GM12878 (cell line): ENCODE measurements at regions not wholly inside any gene's neighbourhood (a gene's known extent, or its start where the extent isn't known, plus 50 kb on each side); places are given as distances from the start of the nearest gene placed in this dataset.

Experiments used
- BHLHE40 ChIP-seq, 2 experiments: fragments of 450-650 bp in 1 of 2; IDR thresholded peaks; 2 replicates each; pipeline ENCODE4 v1.6.1; 2011 to 2017; ENCODE audit warnings: low read depth in 2 of 2, borderline replicate concordance in 1 of 2, improper control_type of control experiment in 1 of 2, low read length in 1 of 2, mild to moderate bottlenecking in 1 of 2
- CREB1 ChIP-seq: IDR thresholded peaks from 2 replicates; pipeline ENCODE4 v1.6.1; 2012; ENCODE audit warnings: low read depth, mild to moderate bottlenecking, inconsistent platforms
- EZH2 ChIP-seq: IDR thresholded peaks from 2 replicates; pipeline ENCODE4 v1.6.1; 2012; ENCODE audit warnings: low read depth, mild to moderate bottlenecking, control low read depth, inconsistent platforms, low read length, borderline replicate concordance; ENCODE audit not compliant: control insufficient read depth
- JUND ChIP-seq: IDR thresholded peaks from 2 replicates; pipeline ENCODE4 v1.6.1; 2012; ENCODE audit warnings: low read depth, mild to moderate bottlenecking, low read length, improper control_type of control experiment, moderate library complexity
- MXI1 ChIP-seq: fragments of 150-350 bp; IDR thresholded peaks from 2 replicates; pipeline ENCODE4 v1.6.1; 2011; ENCODE audit warnings: low read depth, mild to moderate bottlenecking, inconsistent platforms, low read length, improper control_type of control experiment
- MYC ChIP-seq: IDR thresholded peaks from 2 replicates; pipeline ENCODE4 v1.6.1; 2011; ENCODE audit warnings: mild to moderate bottlenecking, low read length, moderate library complexity, inconsistent platforms; ENCODE audit not compliant: insufficient read depth, insufficient replicate concordance, insufficient read length, severe bottlenecking
- SMARCA5 ChIP-seq: fragments of 450-650 bp; IDR thresholded peaks from 2 replicates; pipeline ENCODE4 v1.6.1; 2017; ENCODE audit warnings: mild to moderate bottlenecking
- SP1 ChIP-seq: IDR thresholded peaks from one replicate; pipeline ENCODE4 v1.6.1; 2011; ENCODE audit warnings: low read depth, low read length
- SRF ChIP-seq, 2 experiments: IDR thresholded peaks; 2 replicates each; pipeline ENCODE4 v1.6.1; 2011; ENCODE audit warnings: low read depth in 2 of 2, low read length in 2 of 2, mild to moderate bottlenecking in 1 of 2, moderate library complexity in 1 of 2
- ZBED1 ChIP-seq: IDR thresholded peaks from 2 replicates; pipeline ENCODE4 v1.6.1; 2016; ENCODE audit warnings: borderline replicate concordance
- TF ChIP-seq, protein P1 (sequence below): IDR thresholded peaks from 2 replicates; pipeline ENCODE4 v1.6.1; 2012; ENCODE audit warnings: mild to moderate bottlenecking, low read depth, low read length
- TF ChIP-seq, protein P2 (sequence below), 3 experiments: IDR thresholded peaks in 2 of 3; conservative IDR thresholded peaks in 1 of 3; 2 replicates each; pipeline ENCODE4 v1.5.1; 2011; ENCODE audit warnings: low read depth in 3 of 3, low read length in 3 of 3, mild to moderate bottlenecking in 3 of 3, control low read depth in 2 of 3, moderate library complexity in 2 of 3, inconsistent platforms in 1 of 3, mixed read lengths in 1 of 3; ENCODE audit not compliant: control insufficient read depth in 2 of 3, insufficient read depth in 1 of 3; ENCODE audit errors: extremely low read depth in 1 of 3

DNA sequence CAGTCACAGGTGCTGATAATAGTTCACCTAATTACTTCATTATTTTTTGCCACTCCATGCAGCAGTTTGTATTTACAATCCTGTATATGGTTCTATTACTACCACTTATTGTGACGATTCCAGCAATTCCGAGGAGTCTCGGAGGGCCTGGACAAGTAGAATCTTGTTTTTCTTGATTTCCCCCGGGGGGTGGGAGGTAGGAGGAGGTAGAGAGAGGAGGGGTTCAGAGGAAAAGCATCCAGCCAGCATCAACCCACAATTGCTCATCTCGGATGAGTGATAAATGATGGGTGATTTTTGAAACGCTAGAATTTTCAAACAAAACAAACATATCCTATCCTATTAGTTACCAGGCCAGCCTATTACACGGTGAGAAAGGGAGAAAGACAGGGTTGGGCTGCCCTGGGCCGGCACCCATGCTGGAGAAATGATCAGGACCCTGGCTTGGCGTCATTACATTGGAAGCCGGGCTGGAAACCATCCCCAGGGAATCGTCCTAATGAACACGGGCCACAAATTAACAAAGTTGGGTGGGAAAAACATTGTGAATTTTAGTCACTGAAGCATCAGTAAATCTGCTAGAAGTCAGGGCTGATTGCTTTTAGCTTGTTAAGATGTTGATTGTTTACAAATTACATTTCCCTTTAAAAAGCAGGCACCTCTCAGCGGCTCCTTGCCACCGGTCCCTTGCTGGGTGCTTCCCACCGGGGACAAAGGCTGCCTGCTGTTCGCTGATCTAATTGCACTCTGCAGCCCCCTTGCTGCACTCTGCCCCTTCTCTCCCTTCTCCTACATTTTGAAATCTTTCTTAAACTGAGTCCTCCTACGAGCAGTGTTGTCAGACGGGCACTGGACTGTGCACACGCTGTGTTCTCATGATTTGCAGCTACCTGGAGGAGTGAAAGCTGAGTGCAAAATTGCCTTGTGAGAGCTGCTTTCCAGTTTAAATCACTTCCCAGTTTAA is 95.5 kb downstream of the FAM204A start:
- TF ChIP-seq, protein P1, sequence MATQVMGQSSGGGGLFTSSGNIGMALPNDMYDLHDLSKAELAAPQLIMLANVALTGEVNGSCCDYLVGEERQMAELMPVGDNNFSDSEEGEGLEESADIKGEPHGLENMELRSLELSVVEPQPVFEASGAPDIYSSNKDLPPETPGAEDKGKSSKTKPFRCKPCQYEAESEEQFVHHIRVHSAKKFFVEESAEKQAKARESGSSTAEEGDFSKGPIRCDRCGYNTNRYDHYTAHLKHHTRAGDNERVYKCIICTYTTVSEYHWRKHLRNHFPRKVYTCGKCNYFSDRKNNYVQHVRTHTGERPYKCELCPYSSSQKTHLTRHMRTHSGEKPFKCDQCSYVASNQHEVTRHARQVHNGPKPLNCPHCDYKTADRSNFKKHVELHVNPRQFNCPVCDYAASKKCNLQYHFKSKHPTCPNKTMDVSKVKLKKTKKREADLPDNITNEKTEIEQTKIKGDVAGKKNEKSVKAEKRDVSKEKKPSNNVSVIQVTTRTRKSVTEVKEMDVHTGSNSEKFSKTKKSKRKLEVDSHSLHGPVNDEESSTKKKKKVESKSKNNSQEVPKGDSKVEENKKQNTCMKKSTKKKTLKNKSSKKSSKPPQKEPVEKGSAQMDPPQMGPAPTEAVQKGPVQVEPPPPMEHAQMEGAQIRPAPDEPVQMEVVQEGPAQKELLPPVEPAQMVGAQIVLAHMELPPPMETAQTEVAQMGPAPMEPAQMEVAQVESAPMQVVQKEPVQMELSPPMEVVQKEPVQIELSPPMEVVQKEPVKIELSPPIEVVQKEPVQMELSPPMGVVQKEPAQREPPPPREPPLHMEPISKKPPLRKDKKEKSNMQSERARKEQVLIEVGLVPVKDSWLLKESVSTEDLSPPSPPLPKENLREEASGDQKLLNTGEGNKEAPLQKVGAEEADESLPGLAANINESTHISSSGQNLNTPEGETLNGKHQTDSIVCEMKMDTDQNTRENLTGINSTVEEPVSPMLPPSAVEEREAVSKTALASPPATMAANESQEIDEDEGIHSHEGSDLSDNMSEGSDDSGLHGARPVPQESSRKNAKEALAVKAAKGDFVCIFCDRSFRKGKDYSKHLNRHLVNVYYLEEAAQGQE = no peak
- TF ChIP-seq MXI1 = no peak
- TF ChIP-seq ZBED1 = no peak
- no peak for TF ChIP-seq BHLHE40 (IDR thresholded peaks at IDR 0.05; ENCODE audit: borderline replicate concordance in 1 of 2, low read depth in 2 of 2, low read length in 1 of 2)
- no peak for TF ChIP-seq SP1
- no peak for TF ChIP-seq CREB1
- no peak for TF ChIP-seq JUND
- TF ChIP-seq, protein P2, sequence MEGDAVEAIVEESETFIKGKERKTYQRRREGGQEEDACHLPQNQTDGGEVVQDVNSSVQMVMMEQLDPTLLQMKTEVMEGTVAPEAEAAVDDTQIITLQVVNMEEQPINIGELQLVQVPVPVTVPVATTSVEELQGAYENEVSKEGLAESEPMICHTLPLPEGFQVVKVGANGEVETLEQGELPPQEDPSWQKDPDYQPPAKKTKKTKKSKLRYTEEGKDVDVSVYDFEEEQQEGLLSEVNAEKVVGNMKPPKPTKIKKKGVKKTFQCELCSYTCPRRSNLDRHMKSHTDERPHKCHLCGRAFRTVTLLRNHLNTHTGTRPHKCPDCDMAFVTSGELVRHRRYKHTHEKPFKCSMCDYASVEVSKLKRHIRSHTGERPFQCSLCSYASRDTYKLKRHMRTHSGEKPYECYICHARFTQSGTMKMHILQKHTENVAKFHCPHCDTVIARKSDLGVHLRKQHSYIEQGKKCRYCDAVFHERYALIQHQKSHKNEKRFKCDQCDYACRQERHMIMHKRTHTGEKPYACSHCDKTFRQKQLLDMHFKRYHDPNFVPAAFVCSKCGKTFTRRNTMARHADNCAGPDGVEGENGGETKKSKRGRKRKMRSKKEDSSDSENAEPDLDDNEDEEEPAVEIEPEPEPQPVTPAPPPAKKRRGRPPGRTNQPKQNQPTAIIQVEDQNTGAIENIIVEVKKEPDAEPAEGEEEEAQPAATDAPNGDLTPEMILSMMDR (IDR thresholded peaks at IDR 0.05 in 2 of 3, conservative IDR thresholded peaks at IDR 0.05 in 1 of 3; ENCODE audit: control insufficient read depth in 2 of 3, extremely low read depth in 1 of 3, insufficient read depth in 1 of 3, low read depth in 3 of 3, low read length in 3 of 3) = no peak
- TF ChIP-seq SMARCA5 = no peak
- TF ChIP-seq SRF (IDR thresholded peaks at IDR 0.05; ENCODE audit: low read depth in 2 of 2, low read length in 2 of 2) = no peak
- TF ChIP-seq MYC = no peak
- no peak for TF ChIP-seq EZH2
